Activated naive CD4-positive, alpha-beta T cell treated with anti-CD3 and anti-CD28 coated beads, Interleukin-2, amount 50 U/mL, for 72 hours (primary cell): ENCODE measurements at regions not wholly inside any gene's neighbourhood (a gene's known extent, or its start where the extent isn't known, plus 50 kb on each side); places are given as distances from the start of the nearest gene placed in this dataset.

Source experiments
- ATAC-seq, 2 donors: fragments of 150-1000 bp; cut with Tn5 transposase; 2 replicates each; pipeline ENCODE4 v1.10.0; 2021; ENCODE audit warnings: mild to moderate bottlenecking in 2 of 2, moderate library complexity in 2 of 2
- DNase-seq, 2 donors: peaks; one replicate each; pipeline ENCODE4 v3.0.0; 2021 to 2022; ENCODE audit warnings: low spot score in 2 of 2
- H3K27ac Mint-ChIP-seq, 2 donors: one replicate each; pipeline ENCODE4 v1.8.0; 2022; ENCODE audit warnings: mild to moderate bottlenecking in 2 of 2, mixed read lengths in 2 of 2
- H3K36me3 Mint-ChIP-seq, 2 donors: one replicate each; pipeline ENCODE4 v1.8.0; 2022; ENCODE audit warnings: mixed read lengths in 2 of 2
- H3K9me3 Mint-ChIP-seq, 2 donors: one replicate each; pipeline ENCODE4 v1.8.0; 2022; ENCODE audit warnings: mixed read lengths in 2 of 2

- H3K36me3 Mint-ChIP-seq = no peaks in the 10 kb centered on the region
- ATAC-seq (no peak), DNase-seq (no peak)
- H3K27ac Mint-ChIP-seq = no peak overlapping the region
- H3K9me3 Mint-ChIP-seq = peaks cover 4 to 5% of the 10 kb centered on the region in 2 donors
Observed at GRCh38 chr2:34875091-34875745, 1276.1 kb upstream of the FAM98A start.

DNA sequence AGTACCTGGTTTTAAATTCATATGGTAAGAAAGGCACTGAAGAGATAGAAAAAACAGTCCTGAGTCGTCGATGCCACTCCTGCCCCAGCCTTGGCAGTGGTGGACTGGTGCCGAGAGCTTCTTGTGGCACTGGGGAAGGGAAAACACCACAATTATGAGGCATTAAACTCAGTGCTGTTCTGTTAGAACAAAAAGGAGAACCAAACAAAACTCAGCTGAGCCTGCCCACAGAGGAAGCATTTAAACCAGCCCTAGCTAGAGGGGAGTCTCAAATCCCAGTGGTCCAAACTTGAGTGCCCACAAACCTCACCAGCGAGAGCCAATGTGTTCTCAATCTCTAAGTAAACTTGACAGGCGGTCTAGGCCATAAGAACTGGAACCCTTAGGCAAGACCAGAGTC lies 1254.5 kb upstream of the FAM98A start:
- Mint-ChIP-seq H3K9me3 (peaks cover 18 to 39% of the 10 kb centered on the region in 2 donors), H3K36me3 (peaks cover 0 to 16% of the 10 kb centered on the region in 2 donors), H3K27ac (no peak overlapping the region)
- no peak for ATAC-seq
- DNase-seq = no peak

GRCh38 chr2:34851804-34852203 lies 1252.7 kb upstream of the FAM98A start:
- Mint-ChIP-seq H3K27ac (no peak overlapping the region), H3K36me3 (peaks cover 0 to 16% of the 10 kb centered on the region in 2 donors), H3K9me3 (peaks cover 16 to 32% of the 10 kb centered on the region in 2 donors)
- ATAC-seq = no peak
- DNase-seq = no peak

DNA sequence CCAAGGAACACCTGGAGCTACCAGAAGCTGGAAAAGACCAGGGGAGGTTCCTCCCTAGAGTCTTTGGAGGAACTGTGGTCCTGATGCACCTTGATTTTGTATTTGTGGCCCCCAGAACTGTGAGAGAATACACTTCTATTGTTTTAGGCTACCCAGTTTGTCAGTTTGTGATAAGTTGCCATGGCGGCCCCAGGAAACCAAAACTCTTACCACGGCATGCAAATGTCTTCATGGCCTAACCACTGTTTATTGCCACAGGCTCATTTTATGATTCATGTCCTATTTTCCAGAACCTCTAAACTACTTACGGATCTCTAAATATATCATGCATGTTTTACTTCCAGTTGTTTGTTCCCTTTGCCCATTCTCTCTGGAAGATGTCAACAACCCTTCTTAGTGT lies 1250.7 kb upstream of the FAM98A start:
- H3K27ac Mint-ChIP-seq = no peak overlapping the region
- peaks cover 4 to 18% of the 10 kb centered on the region in 2 donors for H3K9me3 Mint-ChIP-seq
- peaks cover 0 to 9% of the 10 kb centered on the region in 2 donors for H3K36me3 Mint-ChIP-seq
- no peak for DNase-seq
- ATAC-seq = no peak

DNA sequence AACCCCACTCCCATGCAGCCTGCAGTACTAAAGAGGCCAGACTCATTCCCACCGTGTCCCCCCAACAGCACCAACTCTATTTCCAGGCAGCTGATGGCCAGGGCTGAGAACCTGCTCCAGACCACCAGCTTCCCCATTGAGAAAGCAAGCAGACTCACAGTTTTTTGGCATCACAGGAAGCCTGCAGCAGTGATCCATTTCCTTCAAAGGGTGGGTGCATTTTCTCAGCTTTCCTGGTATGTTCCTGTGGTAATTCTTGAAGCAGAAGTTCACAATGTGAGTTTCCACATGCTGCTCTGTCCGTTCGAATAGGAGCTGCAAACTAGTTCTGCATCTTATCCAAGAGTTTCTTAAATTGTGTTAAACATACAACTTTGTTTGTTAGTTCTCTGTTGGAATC lies 1249.6 kb upstream of the FAM98A start:
- Mint-ChIP-seq H3K27ac (no peak overlapping the region), H3K9me3 (peaks cover 8 to 17% of the 10 kb centered on the region in 2 donors), H3K36me3 (peaks cover 0 to 4% of the 10 kb centered on the region in 2 donors)
- ATAC-seq = no peak
- DNase-seq = no peak

DNA sequence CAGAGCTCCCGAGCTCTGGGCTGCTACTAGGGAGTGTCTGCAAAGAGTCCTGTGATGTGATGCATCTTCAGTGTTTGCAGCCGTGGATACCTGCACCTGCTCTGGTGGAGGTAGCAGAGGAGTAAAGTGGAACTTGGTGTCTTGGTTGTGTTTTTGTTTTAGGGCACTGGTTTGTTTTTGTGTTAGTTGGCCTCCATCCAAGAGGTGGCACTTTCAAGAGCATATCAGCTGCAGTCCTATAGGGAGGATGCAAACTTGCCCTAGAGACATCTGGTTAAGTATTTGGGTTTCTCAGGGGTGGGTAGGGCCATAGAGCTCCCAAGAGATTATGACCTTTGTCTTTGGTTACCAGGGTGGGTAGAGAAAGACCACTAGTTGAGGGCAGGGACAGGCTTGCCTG lies 1249.0 kb upstream of the FAM98A start:
- no peak for DNase-seq
- Mint-ChIP-seq H3K9me3 (peaks cover 9 to 18% of the 10 kb centered on the region in 2 donors), H3K27ac (no peak overlapping the region), H3K36me3 (no peaks in the 10 kb centered on the region)
- ATAC-seq = no peak

DNA sequence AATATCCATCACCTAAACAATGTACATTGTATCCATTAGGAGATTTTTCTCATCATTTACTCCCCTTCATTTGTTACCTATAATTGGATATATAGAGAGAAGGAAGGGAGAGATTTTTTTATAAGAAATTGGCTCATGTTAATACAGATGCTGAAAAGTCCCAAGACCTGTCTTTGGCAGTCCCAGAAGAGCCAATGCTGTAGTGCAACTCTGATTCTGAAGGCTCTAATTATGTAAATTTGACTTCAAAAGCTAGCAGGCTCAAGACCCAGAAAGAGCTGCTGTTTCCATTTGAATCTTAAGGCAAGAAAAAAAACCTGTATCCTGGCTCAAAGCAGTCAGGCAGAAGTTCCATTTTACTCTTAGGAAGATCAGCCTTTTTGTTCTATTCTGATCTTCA lies 1245.5 kb upstream of the FAM98A start:
- Mint-ChIP-seq H3K9me3 (peaks cover 11 to 13% of the 10 kb centered on the region in 2 donors), H3K36me3 (no peaks in the 10 kb centered on the region), H3K27ac (no peak overlapping the region)
- DNase-seq (no peak), ATAC-seq (no peak)

- DNase-seq (no peak), ATAC-seq (no peak)
- Mint-ChIP-seq H3K27ac (no peak overlapping the region), H3K36me3 (peaks cover 0 to 24% of the 10 kb centered on the region in 2 donors), H3K9me3 (peaks cover 21 to 38% of the 10 kb centered on the region in 2 donors)
Observed at GRCh38 chr2:34838408-34838807, 1239.3 kb upstream of the FAM98A start.

GRCh38 chr2:34836361-34836760 lies 1237.3 kb upstream of the FAM98A start:
- DNase-seq = no peak
- ATAC-seq = no peak
- peaks cover 26 to 39% of the 10 kb centered on the region in 2 donors for H3K9me3 Mint-ChIP-seq
- peaks cover 0 to 24% of the 10 kb centered on the region in 2 donors for H3K36me3 Mint-ChIP-seq
- no peak overlapping the region for H3K27ac Mint-ChIP-seq

DNA sequence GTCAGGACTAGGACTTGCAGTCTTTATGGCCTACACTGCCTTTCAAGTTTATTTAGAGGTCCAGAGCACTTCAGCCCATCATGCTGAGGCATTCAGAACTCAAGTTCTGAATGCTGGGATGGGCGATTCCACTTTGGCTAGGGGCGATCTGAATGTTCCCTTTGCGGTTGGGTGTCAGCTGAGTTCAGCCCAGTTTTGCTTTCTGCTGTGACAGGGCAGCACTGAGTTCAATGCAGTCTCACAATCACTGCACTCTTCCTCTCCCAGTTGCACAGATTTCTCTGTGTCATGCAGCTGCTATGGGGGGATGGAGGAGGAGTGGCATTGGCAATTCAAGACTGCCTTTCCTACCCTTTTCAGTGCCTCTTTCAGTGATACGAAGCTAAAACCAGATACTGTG lies 1232.0 kb upstream of the FAM98A start:
- Mint-ChIP-seq H3K27ac (no peak overlapping the region), H3K36me3 (no peaks in the 10 kb centered on the region), H3K9me3 (peaks cover 13 to 14% of the 10 kb centered on the region in 2 donors)
- DNase-seq (no peak), ATAC-seq (no peak)

GRCh38 chr2:34828481-34828880 lies 1229.4 kb upstream of the FAM98A start:
- peaks cover 6 to 13% of the 10 kb centered on the region in 2 donors for H3K9me3 Mint-ChIP-seq
- DNase-seq (no peak), ATAC-seq (no peak)
- H3K36me3 Mint-ChIP-seq = no peaks in the 10 kb centered on the region
- no peak overlapping the region for H3K27ac Mint-ChIP-seq

GRCh38 chr2:34827398-34827797 lies 1228.3 kb upstream of the FAM98A start:
- no peak for DNase-seq
- ATAC-seq = no peak
- Mint-ChIP-seq H3K27ac (no peak overlapping the region), H3K36me3 (no peaks in the 10 kb centered on the region), H3K9me3 (peaks cover 6 to 14% of the 10 kb centered on the region in 2 donors)

- H3K27ac Mint-ChIP-seq = no peak overlapping the region
Observed at GRCh38 chr2:34825686-34826085, 1226.6 kb upstream of the FAM98A start.

GRCh38 chr2:34822616-34823015 lies 1223.5 kb upstream of the FAM98A start:
- H3K36me3 Mint-ChIP-seq = no peaks in the 10 kb centered on the region
- peaks cover 10 to 22% of the 10 kb centered on the region in 2 donors for H3K9me3 Mint-ChIP-seq
- H3K27ac Mint-ChIP-seq = no peak overlapping the region
- ATAC-seq (no peak), DNase-seq (no peak)

More at GRCh38 chr2:34825686-34826085, 1226.6 kb upstream of the FAM98A start:
- Mint-ChIP-seq H3K36me3 (no peaks in the 10 kb centered on the region), H3K9me3 (peaks cover 8 to 16% of the 10 kb centered on the region in 2 donors)
- ATAC-seq (no peak), DNase-seq (no peak)

DNA sequence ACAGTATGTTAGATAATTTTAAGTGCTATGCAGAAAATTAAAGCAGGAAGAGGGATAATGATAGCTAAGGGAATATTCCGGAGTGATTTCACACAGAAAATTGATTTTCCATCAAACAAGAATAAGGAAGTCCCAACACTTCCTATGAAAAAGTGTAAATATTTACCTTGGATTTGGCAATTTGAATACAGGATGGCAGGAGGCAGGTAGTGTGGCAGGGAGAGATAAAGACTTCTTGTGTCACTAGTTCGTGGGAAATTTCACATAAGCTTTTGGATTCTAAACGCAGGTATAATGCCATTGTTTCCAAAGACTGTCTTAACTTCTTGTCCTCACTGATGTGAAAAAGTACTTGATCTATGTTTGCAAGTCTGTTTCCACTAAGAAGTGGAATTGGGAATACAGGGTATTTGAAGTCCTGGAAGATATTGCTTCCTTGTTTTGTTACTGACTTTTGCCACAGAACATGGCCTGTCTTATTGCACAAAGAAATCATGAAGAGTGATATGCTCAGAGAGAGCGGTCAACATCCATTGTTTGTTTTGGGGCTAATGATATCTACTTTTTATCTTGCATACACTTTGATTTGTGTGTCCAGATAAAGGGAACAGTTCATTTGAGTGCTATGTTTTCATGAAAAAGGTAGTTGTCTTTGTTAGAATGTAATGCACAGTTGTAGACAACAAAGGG lies 1216.1 kb upstream of the FAM98A start:
- Mint-ChIP-seq H3K36me3 (no peaks in the 10 kb centered on the region), H3K27ac (no peak overlapping the region), H3K9me3 (peaks cover 5 to 6% of the 10 kb centered on the region in 2 donors)
- DNase-seq (no peak), ATAC-seq (no peak)

GRCh38 chr2:34810456-34810855 lies 1211.4 kb upstream of the FAM98A start:
- DNase-seq (no peak), ATAC-seq (no peak)
- H3K27ac Mint-ChIP-seq = no peak overlapping the region
- no peaks in the 10 kb centered on the region for H3K36me3 Mint-ChIP-seq
- no peaks in the 10 kb centered on the region for H3K9me3 Mint-ChIP-seq

DNA sequence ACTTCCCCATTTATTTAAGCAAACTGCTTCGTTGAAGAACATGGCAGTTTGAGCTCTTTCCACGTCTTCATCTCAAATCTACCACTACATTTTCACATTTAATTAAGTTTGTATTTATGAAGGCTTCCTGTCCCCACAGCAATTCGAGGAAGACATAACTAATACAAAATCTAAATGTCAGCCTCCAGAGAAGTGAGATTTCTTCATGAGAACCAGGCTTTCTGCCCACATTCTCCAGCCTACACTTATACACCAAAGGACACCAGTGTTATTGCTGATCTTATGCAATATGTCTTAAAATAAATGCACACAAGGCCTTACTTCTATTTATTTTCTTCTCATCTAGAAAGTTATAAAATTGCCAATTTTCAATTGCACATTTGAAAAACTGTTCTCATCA lies 1209.3 kb upstream of the FAM98A start:
- ATAC-seq (no peak), DNase-seq (no peak)
- Mint-ChIP-seq H3K36me3 (no peaks in the 10 kb centered on the region), H3K27ac (no peak overlapping the region), H3K9me3 (no peaks in the 10 kb centered on the region)

GRCh38 chr2:34806891-34807290 lies 1207.8 kb upstream of the FAM98A start:
- DNase-seq (no peak), ATAC-seq (no peak)
- Mint-ChIP-seq H3K36me3 (no peaks in the 10 kb centered on the region), H3K9me3 (no peaks in the 10 kb centered on the region), H3K27ac (no peak overlapping the region)
